ENCODE measurements at regions not wholly inside any gene's neighbourhood (a gene's known extent, or its start where the extent isn't known, plus 50 kb on each side); places are given as distances from the start of the nearest gene placed in this dataset.

DNA sequence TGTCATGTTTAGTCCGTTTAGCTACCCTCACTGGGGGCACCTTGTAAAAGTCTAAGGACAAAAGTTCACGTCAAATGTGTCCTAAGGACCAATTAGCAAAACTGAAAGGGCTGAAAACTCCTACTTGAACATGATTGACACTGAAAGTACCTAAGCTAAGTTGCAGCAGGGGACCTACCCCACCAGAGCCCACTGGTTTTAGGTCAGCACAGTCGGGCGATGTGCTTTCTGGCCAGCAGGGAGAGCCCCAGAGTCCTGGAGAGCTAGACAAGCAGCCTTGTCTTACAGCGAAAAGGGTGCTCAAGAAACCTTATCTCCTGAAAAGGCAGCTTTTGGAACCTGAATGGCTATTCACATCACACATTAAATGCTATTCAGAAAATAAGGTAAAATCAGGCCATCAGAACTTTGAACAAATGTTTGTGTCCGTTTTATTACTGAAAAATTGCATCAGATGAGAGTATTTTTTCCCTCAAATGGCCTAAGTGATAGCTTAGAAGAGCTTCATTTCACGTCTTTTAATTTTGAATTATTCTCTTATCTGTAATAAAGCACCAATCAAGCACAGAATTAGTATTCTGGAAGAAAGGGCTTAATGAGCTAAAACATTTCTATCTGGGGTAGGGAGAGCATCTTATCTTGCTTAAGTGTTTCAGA, 52.2 kb upstream of the MKI67 start:
- Histone ChIP-seq H3K4me3 (ENCODE audit: low read length) (no peak overlapping the region), H3K4me1 (ENCODE audit: control insufficient read depth in 2 of 2, insufficient read depth in 2 of 2, low read length in 2 of 2) (peaks cover 0 to 14% of the 10 kb centered on the region in 2 donors), H3K27ac (ENCODE audit: low read depth, low read length) (no peak overlapping the region), H3K27me3 (ENCODE audit: control insufficient read depth in 2 of 2, insufficient read depth in 2 of 2, low read length in 2 of 2) (no peaks in the 10 kb centered on the region), H3K9me3 (ENCODE audit: control insufficient read depth in 2 of 3, low read length in 3 of 3) (no peaks in the 10 kb centered on the region), H3K36me3 (ENCODE audit: control insufficient read depth in 2 of 3, insufficient read depth in 3 of 3, low read length in 3 of 3) (no peaks in the 10 kb centered on the region)
- POLR2A ChIA-PET = no interaction called here
- H3K4me3 Mint-ChIP-seq = no peak overlapping the region
- intact Hi-C loops (cut with micrococcal nuclease) = loop anchor here in 1 of 2 donors (1.0 kb wide), 1 partner anchor 34 kb away; no protein-coding TSS in a partner anchor
- H3K27ac Mint-ChIP-seq = peak overlapping the region in 2 of 9 donors; percentile 72 to 83
- peaks cover under 1 to 28% (median 12%) of the 10 kb centered on the region in 11 donors for H3K9me3 Mint-ChIP-seq
- DNase-seq (peak in 7 of 9 donors; percentile 16 to 56 (median 34)), ATAC-seq (peak; percentile 80)
- H3K27me3 Mint-ChIP-seq = peaks cover 0 to 12% (median 0%) of the 10 kb centered on the region in 5 donors
- CTCF ChIA-PET = interaction anchor here (1.0 to 3.8 kb wide), 3 partner anchors 11 to 33 kb away, joined by 4 to 25 read pairs (median 5); no protein-coding TSS in a partner anchor
- H3K4me1 Mint-ChIP-seq = peaks cover 14 to 40% (median 25%) of the 10 kb centered on the region in 7 donors
- H3K36me3 Mint-ChIP-seq = peaks cover 0 to 15% (median 5%) of the 10 kb centered on the region in 5 donors

- H3K36me3 ChIP-seq (ENCODE audit: control insufficient read depth in 2 of 3, insufficient read depth in 3 of 3, low read length in 3 of 3) = no peaks in the 10 kb centered on the region
- ChIA-PET CTCF (interaction anchor here (0.9 to 1.3 kb wide), 4 partner anchors 11 to 145 kb away, joined by 3 to 8 read pairs (median 4); no protein-coding TSS in a partner anchor), POLR2A (interaction anchor here (1.0 to 1.6 kb wide), 3 partner anchors 21 to 30 kb away, joined by 4 to 8 read pairs (median 6); no protein-coding TSS in a partner anchor)
- no peaks in the 10 kb centered on the region for H3K27me3 ChIP-seq (ENCODE audit: control insufficient read depth in 2 of 2, insufficient read depth in 2 of 2, low read length in 2 of 2)
- H3K27ac ChIP-seq (ENCODE audit: low read depth, low read length) = peak overlapping the region; percentile 29
- no peaks in the 10 kb centered on the region for H3K9me3 ChIP-seq (ENCODE audit: control insufficient read depth in 2 of 3, low read length in 3 of 3)
- peaks cover 0 to 14% of the 10 kb centered on the region in 2 donors for H3K4me1 ChIP-seq (ENCODE audit: control insufficient read depth in 2 of 2, insufficient read depth in 2 of 2, low read length in 2 of 2)
- DNase-seq (peak in 8 of 9 donors; percentile 41 to 80 (median 65)), ATAC-seq (peak; percentile 82)
- H3K27me3 Mint-ChIP-seq = peaks cover 0 to 22% (median 0%) of the 10 kb centered on the region in 5 donors
- no peak overlapping the region for H3K4me3 ChIP-seq (ENCODE audit: low read length)
- peaks cover 0 to 29% (median 3%) of the 10 kb centered on the region in 5 donors for H3K36me3 Mint-ChIP-seq
- peaks cover 14 to 54% (median 33%) of the 10 kb centered on the region in 7 donors for H3K4me1 Mint-ChIP-seq
- H3K9me3 Mint-ChIP-seq = peaks cover 3 to 14% (median 6%) of the 10 kb centered on the region in 11 donors
- intact Hi-C loops (cut with micrococcal nuclease) = loop anchor here (1.0 to 2.0 kb wide), 2 partner anchors 29 to 30 kb away; no protein-coding TSS in a partner anchor
- peak overlapping the region; percentile 63 to 96 (median 82) for H3K27ac Mint-ChIP-seq
- H3K4me3 Mint-ChIP-seq = peak overlapping the region; percentile 25 to 90 (median 72)
Observed at GRCh38 chr10:128180843-128181242, 54.6 kb upstream of the MKI67 start.

DNA sequence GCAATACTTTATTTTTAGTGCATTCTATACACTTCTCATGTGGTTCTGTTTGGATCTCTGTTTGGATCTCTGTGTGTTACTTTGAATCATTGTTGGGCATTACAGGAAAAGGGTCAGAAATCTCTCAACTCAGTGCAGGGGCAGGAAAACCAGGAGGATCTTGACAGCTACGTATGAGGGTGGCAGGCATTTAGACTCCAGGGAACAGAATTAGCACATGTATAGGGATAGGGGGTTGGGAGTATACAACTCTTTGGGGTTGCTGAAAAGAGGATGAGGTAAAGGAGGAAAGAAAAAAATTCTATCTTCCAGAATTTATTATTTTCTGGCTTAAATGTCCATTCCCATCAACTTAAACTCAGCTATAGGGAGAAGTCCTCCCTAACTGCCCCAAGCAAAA, 59.4 kb upstream of the MKI67 start:
- no peak overlapping the region for H3K27ac ChIP-seq (ENCODE audit: low read depth, low read length)
- DNase-seq = no peak
- Mint-ChIP-seq H3K9me3 (peaks cover 3 to 14% (median 6%) of the 10 kb centered on the region in 11 donors), H3K27me3 (peaks cover 0 to 13% (median 0%) of the 10 kb centered on the region in 5 donors), H3K36me3 (peaks cover 0 to 39% (median 3%) of the 10 kb centered on the region in 5 donors), H3K4me1 (peaks cover 12 to 60% (median 38%) of the 10 kb centered on the region in 7 donors), H3K4me3 (peak overlapping the region in 1 of 10 donors; percentile 15), H3K27ac (no peak overlapping the region)
- H3K4me1 ChIP-seq (ENCODE audit: control insufficient read depth in 2 of 2, insufficient read depth in 2 of 2, low read length in 2 of 2) = peaks cover 12 to 14% of the 10 kb centered on the region in 2 donors
- intact Hi-C loops (cut with micrococcal nuclease) = loop anchor here in 1 of 2 donors (2.0 kb wide), 1 partner anchor 27 kb away; no protein-coding TSS in a partner anchor
- H3K9me3 ChIP-seq (ENCODE audit: control insufficient read depth in 2 of 3, low read length in 3 of 3) = no peaks in the 10 kb centered on the region
- H3K4me3 ChIP-seq (ENCODE audit: low read length) = no peak overlapping the region
- no peak for ATAC-seq
- no peaks in the 10 kb centered on the region for H3K27me3 ChIP-seq (ENCODE audit: control insufficient read depth in 2 of 2, insufficient read depth in 2 of 2, low read length in 2 of 2)
- ChIA-PET CTCF (interaction anchor here (1.1 kb wide), 1 partner anchor 107 kb away, joined by 3 read pairs; no protein-coding TSS in a partner anchor), POLR2A (no interaction called here)
- no peaks in the 10 kb centered on the region for H3K36me3 ChIP-seq (ENCODE audit: control insufficient read depth in 2 of 3, insufficient read depth in 3 of 3, low read length in 3 of 3)

DNA sequence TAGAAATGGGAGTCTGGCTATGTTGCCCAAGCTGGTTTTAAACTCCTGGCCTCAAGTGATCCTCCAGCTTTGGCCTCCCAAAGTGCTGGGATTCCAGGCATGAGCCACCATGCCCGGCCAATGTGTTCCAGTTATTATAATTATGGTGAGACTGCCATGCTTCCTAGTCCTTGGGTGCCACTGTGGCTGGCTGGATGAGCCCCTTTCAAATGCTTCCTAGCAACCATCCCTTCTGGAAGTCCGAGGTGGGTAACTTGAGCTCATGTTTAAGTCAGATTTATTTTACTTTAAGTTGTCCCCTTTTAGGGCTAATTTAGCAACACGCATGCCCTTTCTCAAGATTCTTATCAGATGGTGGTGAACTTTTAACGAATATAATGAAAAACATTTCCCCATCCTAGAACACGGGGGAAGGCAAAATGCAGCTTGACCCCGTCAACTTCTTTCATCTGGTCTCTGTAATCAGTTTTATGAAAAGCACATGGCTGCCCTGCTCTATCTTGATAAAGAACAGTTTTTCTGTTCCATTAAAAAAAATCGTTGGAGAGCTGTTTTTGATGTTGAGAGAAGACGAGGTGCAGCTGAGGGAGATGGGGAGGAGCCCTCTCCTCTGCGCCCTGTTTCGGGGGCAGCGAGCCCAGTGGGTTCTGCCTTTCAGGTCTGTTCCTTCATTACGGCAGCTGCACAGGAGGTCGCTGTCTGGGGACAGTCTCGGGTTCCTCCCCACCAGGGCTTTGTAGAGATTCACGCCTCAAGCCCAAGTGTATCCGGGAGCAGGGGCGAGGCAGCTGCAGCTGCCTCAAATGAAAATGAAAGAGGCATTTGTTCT, 61.0 kb upstream of the MKI67 start:
- DNase-seq (peak in 5 of 9 donors; percentile 4 to 25 (median 20)), ATAC-seq (peak; percentile 85)
- Mint-ChIP-seq H3K27ac (peak overlapping the region; percentile 73 to 94 (median 87)), H3K4me3 (peak overlapping the region; percentile 65 to 93 (median 86)), H3K4me1 (peaks cover 5 to 51% (median 24%) of the 10 kb centered on the region in 7 donors), H3K9me3 (peaks cover 3 to 14% (median 6%) of the 10 kb centered on the region in 11 donors), H3K27me3 (peaks cover 0 to 13% (median 0%) of the 10 kb centered on the region in 5 donors), H3K36me3 (peaks cover 0 to 36% (median 3%) of the 10 kb centered on the region in 5 donors)
- H3K27ac ChIP-seq (ENCODE audit: low read depth, low read length) = peak overlapping the region; percentile 49
- intact Hi-C loops (cut with micrococcal nuclease) = loop anchor here in 1 of 2 donors (2.0 kb wide), 1 partner anchor 26 kb away; no protein-coding TSS in a partner anchor
- H3K27me3 ChIP-seq (ENCODE audit: control insufficient read depth in 2 of 2, insufficient read depth in 2 of 2, low read length in 2 of 2) = no peaks in the 10 kb centered on the region
- H3K4me1 ChIP-seq (ENCODE audit: control insufficient read depth in 2 of 2, insufficient read depth in 2 of 2, low read length in 2 of 2) = peaks cover 5 to 14% of the 10 kb centered on the region in 2 donors
- H3K9me3 ChIP-seq (ENCODE audit: control insufficient read depth in 2 of 3, low read length in 3 of 3) = no peaks in the 10 kb centered on the region
- CTCF ChIA-PET = interaction anchor here (0.6 to 2.4 kb wide), 3 partner anchors 22 to 281 kb away, joined by 4 to 13 read pairs (median 5); no protein-coding TSS in a partner anchor
- H3K4me3 ChIP-seq (ENCODE audit: low read length) = peak overlapping the region; percentile 51
- no peaks in the 10 kb centered on the region for H3K36me3 ChIP-seq (ENCODE audit: control insufficient read depth in 2 of 3, insufficient read depth in 3 of 3, low read length in 3 of 3)
- POLR2A ChIA-PET = interaction anchor here (0.8 kb wide), 2 partner anchors 10 kb away, joined by 3 read pairs; no protein-coding TSS in a partner anchor

DNA sequence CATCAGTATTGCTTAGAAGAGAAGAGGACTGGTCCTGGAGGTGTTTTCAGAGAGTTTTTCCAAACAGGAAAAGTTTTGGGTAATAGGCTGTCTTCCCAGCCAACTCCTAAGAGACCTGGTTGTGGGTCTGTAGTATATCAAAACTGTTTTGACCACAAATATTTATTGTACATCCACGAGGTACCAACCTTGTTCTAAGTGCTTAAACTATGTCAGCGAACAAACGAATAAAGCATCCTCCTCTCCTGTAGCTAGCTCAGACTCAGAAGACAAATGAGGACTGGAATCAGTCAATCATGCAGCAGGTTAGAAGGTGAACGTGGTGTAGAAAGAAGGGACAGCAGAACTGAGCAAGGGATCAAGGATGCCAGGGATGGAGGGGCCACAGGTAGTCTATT, 61.6 kb upstream of the MKI67 start:
- Mint-ChIP-seq H3K27me3 (peaks cover 0 to 13% (median 0%) of the 10 kb centered on the region in 5 donors), H3K36me3 (peaks cover 0 to 34% (median 3%) of the 10 kb centered on the region in 5 donors), H3K4me1 (peaks cover 5 to 50% (median 24%) of the 10 kb centered on the region in 7 donors), H3K27ac (peak overlapping the region; percentile 73 to 94 (median 87)), H3K9me3 (peaks cover 1 to 11% (median 5%) of the 10 kb centered on the region in 11 donors), H3K4me3 (peak overlapping the region; percentile 65 to 93 (median 86))
- H3K36me3 ChIP-seq (ENCODE audit: control insufficient read depth in 2 of 3, insufficient read depth in 3 of 3, low read length in 3 of 3) = no peaks in the 10 kb centered on the region
- peak overlapping the region; percentile 49 for H3K27ac ChIP-seq (ENCODE audit: low read depth, low read length)
- peak; percentile 21 for ATAC-seq
- H3K4me1 ChIP-seq (ENCODE audit: control insufficient read depth in 2 of 2, insufficient read depth in 2 of 2, low read length in 2 of 2) = peaks cover 5 to 14% of the 10 kb centered on the region in 2 donors
- H3K4me3 ChIP-seq (ENCODE audit: low read length) = peak overlapping the region; percentile 51
- H3K27me3 ChIP-seq (ENCODE audit: control insufficient read depth in 2 of 2, insufficient read depth in 2 of 2, low read length in 2 of 2) = no peaks in the 10 kb centered on the region
- ChIA-PET POLR2A (interaction anchor here (0.8 kb wide), 1 partner anchor 11 kb away, joined by 3 read pairs; no protein-coding TSS in a partner anchor), CTCF (interaction anchor here (1.8 to 2.4 kb wide), 2 partner anchors 22 to 24 kb away, joined by 5 to 13 read pairs; no protein-coding TSS in a partner anchor)
- peak in 1 of 9 donors; percentile 11 for DNase-seq
- no peaks in the 10 kb centered on the region for H3K9me3 ChIP-seq (ENCODE audit: control insufficient read depth in 2 of 3, low read length in 3 of 3)
- intact Hi-C loops (cut with micrococcal nuclease) = loop anchor here in 1 of 2 donors (2.0 kb wide), 1 partner anchor 25 kb away; no protein-coding TSS in a partner anchor
